Neural progenitor cell (in vitro differentiated cells): ENCODE measurements at regions not wholly inside any gene's neighbourhood (a gene's known extent, or its start where the extent isn't known, plus 50 kb on each side); places are given as distances from the start of the nearest gene placed in this dataset.

Experiments used
- EZH2 ChIP-seq: fragments of 200-600 bp; sonication (generic); IDR thresholded peaks from 2 replicates; pipeline ENCODE4 v1.6.1; 2017; ENCODE audit warnings: antibody characterized with exemption, mild to moderate bottlenecking, moderate library complexity
- TF ChIP-seq, protein P1 (sequence below): fragments of 200-600 bp; sonication (generic); IDR thresholded peaks from 2 replicates; pipeline ENCODE4 v1.5.1; 2017; ENCODE audit warnings: antibody characterized with exemption, mild to moderate bottlenecking

DNA sequence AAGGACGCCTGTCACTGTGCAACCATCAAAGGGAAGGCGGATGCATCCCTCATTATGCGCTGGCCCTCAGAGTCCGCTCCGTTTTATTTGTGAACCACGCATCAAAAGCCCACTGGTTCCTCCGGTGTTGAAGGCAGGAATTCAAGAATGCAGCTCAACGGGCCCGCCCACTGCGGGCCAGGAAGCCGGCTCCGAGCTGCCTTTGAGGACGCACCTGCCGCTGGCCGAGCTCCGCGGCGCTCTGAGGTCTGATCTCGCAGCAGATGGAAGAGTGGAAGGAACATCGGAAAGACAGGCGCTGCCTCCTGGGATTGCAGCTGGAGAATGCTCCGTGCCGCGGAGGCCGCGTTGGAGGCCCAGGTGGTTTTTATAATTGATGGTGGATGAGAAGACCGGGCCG lies 56.9 kb upstream of the ADGRA1 start:
- TF ChIP-seq, protein P1, sequence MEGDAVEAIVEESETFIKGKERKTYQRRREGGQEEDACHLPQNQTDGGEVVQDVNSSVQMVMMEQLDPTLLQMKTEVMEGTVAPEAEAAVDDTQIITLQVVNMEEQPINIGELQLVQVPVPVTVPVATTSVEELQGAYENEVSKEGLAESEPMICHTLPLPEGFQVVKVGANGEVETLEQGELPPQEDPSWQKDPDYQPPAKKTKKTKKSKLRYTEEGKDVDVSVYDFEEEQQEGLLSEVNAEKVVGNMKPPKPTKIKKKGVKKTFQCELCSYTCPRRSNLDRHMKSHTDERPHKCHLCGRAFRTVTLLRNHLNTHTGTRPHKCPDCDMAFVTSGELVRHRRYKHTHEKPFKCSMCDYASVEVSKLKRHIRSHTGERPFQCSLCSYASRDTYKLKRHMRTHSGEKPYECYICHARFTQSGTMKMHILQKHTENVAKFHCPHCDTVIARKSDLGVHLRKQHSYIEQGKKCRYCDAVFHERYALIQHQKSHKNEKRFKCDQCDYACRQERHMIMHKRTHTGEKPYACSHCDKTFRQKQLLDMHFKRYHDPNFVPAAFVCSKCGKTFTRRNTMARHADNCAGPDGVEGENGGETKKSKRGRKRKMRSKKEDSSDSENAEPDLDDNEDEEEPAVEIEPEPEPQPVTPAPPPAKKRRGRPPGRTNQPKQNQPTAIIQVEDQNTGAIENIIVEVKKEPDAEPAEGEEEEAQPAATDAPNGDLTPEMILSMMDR = no peak
- no peak for TF ChIP-seq EZH2
